Activated CD4-positive, alpha-beta memory T cell treated with anti-CD3 and anti-CD28 coated beads for 36 hours (primary cell): ENCODE measurements at regions not wholly inside any gene's neighbourhood (a gene's known extent, or its start where the extent isn't known, plus 50 kb on each side); places are given as distances from the start of the nearest gene placed in this dataset.
"Not testable (repeated sequence)": the region's sequence is repeated elsewhere in the genome, so short reads cannot be mapped to it uniquely, and the experiment has no call there.

Experiments
- CTCF ChIA-PET: fragments of 350-600 bp; sonication (Branson Sonifier 250); formaldehyde crosslinking; loops from one replicate; lab custom pipeline; 2021; ENCODE audit warnings: antibody characterized with exemption, inconsistent platforms; lab: Charles Lee
- POLR2A ChIA-PET: fragments of 350-600 bp; sonication (Branson Sonifier 250); formaldehyde crosslinking; loops from one replicate; lab custom pipeline; 2021; ENCODE audit warnings: antibody characterized with exemption; lab: Charles Lee
- DNase-seq: peaks from one replicate; pipeline ENCODE4 v3.0.0-alpha.2; 2020
- H3K27ac Mint-ChIP-seq: one replicate; pipeline ENCODE4 v1.8.0; 2021; ENCODE audit warnings: mixed read lengths
- H3K27me3 Mint-ChIP-seq: one replicate; pipeline ENCODE4 v1.8.0; 2021; ENCODE audit warnings: mixed read lengths
- H3K36me3 Mint-ChIP-seq: one replicate; pipeline ENCODE4 v1.8.0; 2021; ENCODE audit warnings: mixed read lengths
- H3K4me1 Mint-ChIP-seq: one replicate; pipeline ENCODE4 v1.8.0; 2021; ENCODE audit warnings: low read depth, mixed read lengths
- H3K4me3 Mint-ChIP-seq: one replicate; pipeline ENCODE4 v1.8.0; 2021; ENCODE audit warnings: mild to moderate bottlenecking, mixed read lengths
- H3K9me3 Mint-ChIP-seq: one replicate; pipeline ENCODE4 v1.8.0; 2021; ENCODE audit warnings: mixed read lengths
- intact Hi-C: fragments of 100-400 bp; cut with micrococcal nuclease; formaldehyde crosslinking; loops from one replicate; pipeline ENCODE4 v1.15.1; 2023

DNA sequence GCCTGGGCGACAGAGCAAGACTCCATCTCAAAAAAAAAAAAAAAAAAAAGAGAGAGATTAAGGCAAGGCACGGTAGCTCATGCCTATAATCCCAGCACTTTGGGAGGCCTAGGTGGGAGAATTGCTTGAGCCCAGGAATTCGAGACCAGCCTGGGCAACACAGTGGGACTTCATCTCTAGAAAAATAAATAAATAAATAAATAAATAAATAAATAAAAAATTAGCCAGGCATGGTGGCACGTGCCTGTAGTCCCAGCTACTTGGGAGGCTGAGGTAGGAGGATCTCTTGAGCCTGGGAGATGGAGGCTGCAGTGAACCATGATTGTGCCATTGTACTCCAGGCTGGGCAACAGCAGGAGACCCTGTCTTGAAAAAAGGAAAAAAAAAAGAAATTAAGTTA is 108.7 kb upstream of the GOLGA8J start:
- H3K36me3 Mint-ChIP-seq, H3K27ac Mint-ChIP-seq, DNase-seq, H3K4me1 Mint-ChIP-seq, POLR2A ChIA-PET, CTCF ChIA-PET, H3K9me3 Mint-ChIP-seq, intact Hi-C loops, H3K4me3 Mint-ChIP-seq: not testable (repeated sequence)
- peaks cover 29% of the 10 kb centered on the region for H3K27me3 Mint-ChIP-seq

DNA sequence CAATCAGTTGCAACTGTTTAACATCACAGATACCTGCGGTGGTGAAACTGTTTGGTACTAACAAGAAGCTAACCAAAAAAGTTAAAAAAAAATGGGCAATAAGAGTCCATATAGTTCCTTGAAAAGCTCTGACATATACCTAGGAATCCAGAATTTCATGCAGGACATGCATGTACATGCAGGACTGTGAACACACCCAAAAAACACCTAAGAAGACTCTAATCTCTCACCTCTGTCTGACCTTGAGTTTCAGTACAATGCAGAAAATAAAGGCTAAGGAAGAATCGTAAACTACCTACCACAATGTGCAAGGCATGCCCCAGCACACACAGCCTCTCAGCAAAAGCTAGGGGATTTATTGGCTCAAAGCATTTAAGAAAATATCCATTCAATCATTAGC is 110.7 kb upstream of the GOLGA8J start:
- Mint-ChIP-seq H3K4me3 (no peak overlapping the region), H3K9me3 (no peaks in the 10 kb centered on the region), H3K27me3 (peaks cover 38% of the 10 kb centered on the region), H3K36me3 (no peaks in the 10 kb centered on the region), H3K27ac (no peak overlapping the region), H3K4me1 (peaks cover 2% of the 10 kb centered on the region)
- intact Hi-C loops: no loop called here
- CTCF ChIA-PET: no interaction called here
- POLR2A ChIA-PET: no interaction called here
- no peak for DNase-seq

DNA sequence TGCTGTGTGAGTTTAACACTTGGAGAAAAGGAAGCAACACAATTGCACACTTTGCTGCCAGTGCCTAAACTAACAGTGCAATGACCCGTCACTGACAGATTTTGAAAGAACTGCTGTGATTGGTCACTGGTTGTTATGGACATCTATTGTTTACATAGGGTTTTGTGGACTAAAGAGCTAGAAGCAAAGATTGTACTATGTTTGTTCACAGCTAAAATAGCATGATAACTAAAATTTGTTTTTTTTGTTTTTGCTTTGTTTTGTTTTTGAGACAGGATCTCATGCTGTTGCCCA is 112.4 kb upstream of the GOLGA8J start:
- ChIA-PET CTCF (no interaction called here), POLR2A (no interaction called here)
- Mint-ChIP-seq H3K36me3 (no peaks in the 10 kb centered on the region), H3K27me3 (peaks cover 42% of the 10 kb centered on the region), H3K27ac (no peak overlapping the region), H3K4me3 (no peak overlapping the region), H3K4me1 (peaks cover 2% of the 10 kb centered on the region), H3K9me3 (no peaks in the 10 kb centered on the region)
- DNase-seq: no peak
- intact Hi-C loops: no loop called here

DNA sequence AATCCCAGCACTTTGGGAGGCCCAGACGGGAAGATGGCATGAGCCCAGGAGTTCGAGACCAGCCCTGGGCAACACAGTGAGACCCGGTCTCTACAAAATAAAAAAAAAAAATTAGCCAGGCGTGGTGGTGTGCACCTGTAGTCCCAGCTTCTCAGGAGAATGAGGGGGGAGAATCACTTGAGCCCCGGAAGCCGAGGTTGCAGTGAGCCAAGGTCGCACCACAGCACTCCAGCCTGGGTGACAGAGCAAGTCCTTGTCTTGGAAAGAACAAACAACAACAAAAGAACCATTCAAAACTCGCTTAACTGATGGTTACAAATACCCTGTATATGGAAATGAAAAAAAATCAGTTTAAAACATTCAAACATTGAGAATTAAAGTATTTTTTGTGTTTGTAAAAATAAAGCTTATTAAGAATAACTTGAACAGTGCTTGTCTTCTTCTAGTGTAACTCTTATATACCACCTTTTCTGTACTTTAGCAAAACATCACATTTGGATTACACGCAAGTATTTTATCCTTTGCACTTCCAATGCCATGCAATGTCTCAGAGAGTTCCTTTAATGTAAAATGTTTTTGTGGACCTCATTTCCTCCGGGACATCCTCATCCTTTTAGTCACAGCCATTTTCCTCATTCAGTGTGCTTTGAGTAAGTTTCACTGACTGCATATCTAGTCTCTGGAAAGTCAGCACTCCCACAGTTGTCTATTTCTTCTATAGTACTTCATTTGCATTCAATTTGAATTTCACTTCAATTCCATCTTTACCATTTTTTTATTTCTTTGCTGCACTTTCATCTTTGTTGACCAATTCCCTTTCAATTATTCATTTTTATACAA is 113.0 kb upstream of the GOLGA8J start:
- peaks cover 43% of the 10 kb centered on the region for H3K27me3 Mint-ChIP-seq
- ChIA-PET POLR2A (no interaction called here), CTCF (no interaction called here)
- H3K9me3 Mint-ChIP-seq: no peaks in the 10 kb centered on the region
- peaks cover 2% of the 10 kb centered on the region for H3K4me1 Mint-ChIP-seq
- no peak for DNase-seq
- H3K27ac Mint-ChIP-seq: no peak overlapping the region
- intact Hi-C loops: no loop called here
- no peak overlapping the region for H3K4me3 Mint-ChIP-seq
- no peaks in the 10 kb centered on the region for H3K36me3 Mint-ChIP-seq

DNA sequence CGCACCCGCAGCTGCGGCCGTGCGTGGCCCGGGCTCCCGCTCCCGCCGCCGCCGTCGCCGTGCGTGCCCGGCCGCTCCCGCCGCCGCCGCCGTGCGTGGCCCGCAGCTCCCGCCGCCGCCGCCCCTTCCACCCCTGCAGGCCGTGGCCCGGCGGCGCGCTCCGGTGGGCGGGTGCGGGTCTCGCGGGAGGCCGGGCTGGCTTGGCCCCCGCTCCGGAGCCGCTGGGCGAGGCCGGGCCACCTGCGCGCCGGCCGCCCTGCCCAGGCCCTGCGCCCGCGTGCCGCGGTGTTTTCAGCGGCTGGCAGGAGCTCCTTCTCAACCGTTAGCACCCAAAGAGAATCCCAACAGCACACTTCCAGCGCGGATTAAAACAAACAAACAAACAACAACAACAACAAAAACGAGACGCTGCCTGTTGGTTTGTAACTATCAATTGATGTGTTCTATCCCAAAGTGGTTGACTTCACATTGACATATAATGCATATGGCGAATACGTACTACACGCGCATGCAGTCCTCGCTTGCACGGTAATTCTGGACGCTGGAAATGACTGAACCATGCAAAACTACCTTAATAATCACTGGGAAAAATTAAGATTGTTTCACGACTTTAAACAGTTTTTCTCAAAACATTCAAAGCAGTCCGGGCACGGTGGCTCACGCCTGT is 113.7 kb upstream of the GOLGA8J start:
- ChIA-PET CTCF (no interaction called here), POLR2A (no interaction called here)
- Mint-ChIP-seq H3K9me3 (no peaks in the 10 kb centered on the region), H3K27ac (no peak overlapping the region), H3K36me3 (no peaks in the 10 kb centered on the region), H3K4me1 (peaks cover 2% of the 10 kb centered on the region), H3K27me3 (peaks cover 45% of the 10 kb centered on the region), H3K4me3 (no peak overlapping the region)
- intact Hi-C loops: no loop called here
- DNase-seq: no peak

DNA sequence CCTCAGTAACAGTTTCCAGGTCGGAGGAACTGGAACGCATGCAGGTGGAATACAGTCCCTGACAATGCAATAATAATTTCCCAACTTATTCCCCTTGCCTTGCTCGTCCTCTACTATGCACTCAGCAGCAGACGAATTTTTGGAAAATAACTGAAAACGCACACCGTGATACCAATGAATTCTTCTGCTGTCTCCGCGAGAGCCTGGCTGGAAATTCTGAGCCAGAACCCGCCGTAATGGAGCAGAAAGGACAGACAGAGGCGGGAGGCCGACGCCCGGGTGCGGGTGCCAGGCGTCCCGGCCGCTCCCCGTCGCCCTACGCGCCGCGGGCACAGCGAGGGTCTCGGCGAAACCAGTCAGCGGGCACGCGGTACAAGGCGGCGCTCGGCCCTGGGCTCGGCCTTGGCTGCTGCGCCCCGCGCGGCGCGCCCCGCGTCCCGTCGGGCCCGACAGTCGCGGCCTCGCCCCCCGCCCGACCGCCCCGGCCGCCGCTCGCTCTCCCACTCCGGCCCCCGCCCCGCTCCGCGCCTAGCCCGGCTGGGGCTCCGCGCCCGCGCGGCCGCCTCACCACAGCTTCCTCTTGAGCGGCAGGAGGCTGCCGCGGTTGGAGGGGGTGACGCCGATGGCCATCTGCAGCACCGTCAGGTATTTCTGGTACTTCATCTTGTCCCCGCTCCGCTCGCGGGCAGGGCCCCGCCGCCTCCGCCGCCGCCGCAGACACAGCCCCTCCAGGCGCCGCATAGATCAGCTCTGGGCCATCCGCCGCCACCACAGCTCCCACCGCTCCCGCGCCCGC is 114.5 kb upstream of the GOLGA8J start:
- H3K27ac Mint-ChIP-seq: no peak overlapping the region
- ChIA-PET POLR2A (no interaction called here), CTCF (no interaction called here)
- H3K27me3 Mint-ChIP-seq: peaks cover 46% of the 10 kb centered on the region
- H3K36me3 Mint-ChIP-seq: no peaks in the 10 kb centered on the region
- no peak for DNase-seq
- no peak overlapping the region for H3K4me3 Mint-ChIP-seq
- intact Hi-C loops: no loop called here
- no peaks in the 10 kb centered on the region for H3K9me3 Mint-ChIP-seq
- H3K4me1 Mint-ChIP-seq: peaks cover 2% of the 10 kb centered on the region

DNA sequence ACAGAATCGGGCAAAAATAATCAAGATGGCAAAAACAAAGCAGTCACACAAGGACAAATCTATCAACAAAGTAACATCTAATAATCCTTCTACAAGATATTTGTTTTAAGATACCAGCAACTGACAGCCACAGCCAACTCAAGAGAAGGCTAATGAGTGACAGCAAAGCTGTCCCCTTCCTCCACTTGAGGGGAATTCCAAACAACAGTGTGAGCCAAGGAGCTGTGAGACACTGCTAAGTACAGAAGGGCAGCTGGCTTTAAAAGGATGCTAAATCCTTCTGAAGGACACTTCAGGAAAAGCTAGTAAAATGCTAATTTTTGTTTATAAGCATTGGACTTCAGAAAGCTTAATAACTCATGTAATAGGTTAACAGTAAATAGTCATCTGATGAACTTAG is 120.3 kb upstream of the GOLGA8J start:
- DNase-seq: no peak
- Mint-ChIP-seq H3K4me1 (no peaks in the 10 kb centered on the region), H3K27me3 (peaks cover 30% of the 10 kb centered on the region), H3K36me3 (no peaks in the 10 kb centered on the region), H3K27ac (no peak overlapping the region), H3K9me3 (no peaks in the 10 kb centered on the region), H3K4me3 (no peak overlapping the region)
- ChIA-PET POLR2A (no interaction called here), CTCF (no interaction called here)
- intact Hi-C loops: no loop called here

DNA sequence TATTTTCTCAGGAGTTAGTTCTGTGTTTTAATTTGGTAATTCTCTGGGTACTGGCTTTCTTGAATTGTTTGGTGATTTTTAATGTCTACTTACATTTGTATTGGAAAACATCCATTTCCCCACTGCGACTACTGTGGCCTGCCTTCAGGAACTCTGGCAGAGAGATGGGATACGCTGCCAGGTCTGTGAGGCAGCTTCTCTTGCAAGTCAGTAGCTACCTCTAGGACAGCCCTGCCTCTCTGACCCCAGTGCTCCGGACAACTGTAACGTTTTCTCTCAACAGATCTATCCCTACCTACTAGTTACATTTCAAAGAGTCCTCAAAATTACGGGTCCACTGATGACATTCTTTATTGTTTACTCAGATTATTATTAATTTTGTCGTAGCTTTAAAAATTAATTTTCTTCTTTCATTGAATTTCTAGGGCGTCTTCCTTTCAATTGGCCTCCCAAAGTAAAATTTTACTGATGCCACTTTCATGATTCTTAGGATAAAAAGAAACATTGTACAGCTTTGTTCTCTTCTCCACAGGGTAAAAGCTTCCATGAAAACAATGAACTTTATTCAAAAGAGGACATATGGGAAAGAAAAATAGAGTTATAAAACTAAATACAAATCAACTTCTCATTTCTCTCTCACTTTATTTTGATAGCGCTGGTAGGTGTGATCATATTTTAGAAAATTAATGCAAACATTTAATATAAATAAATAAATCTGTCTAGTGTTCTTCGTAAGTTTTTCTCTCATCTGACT is 123.2 kb upstream of the GOLGA8J start:
- Mint-ChIP-seq H3K36me3 (no peaks in the 10 kb centered on the region), H3K27me3 (peaks cover 21% of the 10 kb centered on the region), H3K9me3 (no peaks in the 10 kb centered on the region), H3K27ac (no peak overlapping the region), H3K4me3 (no peak overlapping the region), H3K4me1 (no peaks in the 10 kb centered on the region)
- CTCF ChIA-PET: no interaction called here
- DNase-seq: no peak
- intact Hi-C loops: no loop called here
- POLR2A ChIA-PET: no interaction called here

DNA sequence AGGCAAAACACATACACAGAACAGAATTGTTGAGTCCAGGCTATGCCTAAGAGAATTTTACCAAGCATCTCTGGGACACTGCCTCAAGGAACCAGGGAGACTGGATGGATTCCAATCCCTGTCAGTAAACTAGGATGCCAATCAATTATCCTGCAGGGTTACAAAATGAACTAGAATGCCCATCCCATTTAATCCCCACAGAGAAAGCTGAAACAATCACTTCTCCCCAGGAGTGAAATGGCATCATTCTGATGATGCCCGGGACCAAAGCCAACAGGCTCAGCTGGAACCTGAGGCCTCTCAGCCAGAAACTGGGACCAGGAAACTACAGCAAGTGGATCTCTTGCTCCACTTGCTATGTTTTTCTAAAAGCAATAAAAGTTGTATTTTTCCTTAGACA is 130.0 kb upstream of the TJP1 start:
- Mint-ChIP-seq H3K27me3 (no peaks in the 10 kb centered on the region), H3K27ac (no peak overlapping the region), H3K9me3 (no peaks in the 10 kb centered on the region), H3K4me3 (no peak overlapping the region), H3K36me3 (no peaks in the 10 kb centered on the region), H3K4me1 (no peaks in the 10 kb centered on the region)
- DNase-seq: no peak
- ChIA-PET CTCF (no interaction called here), POLR2A (no interaction called here)
- intact Hi-C loops: no loop called here

DNA sequence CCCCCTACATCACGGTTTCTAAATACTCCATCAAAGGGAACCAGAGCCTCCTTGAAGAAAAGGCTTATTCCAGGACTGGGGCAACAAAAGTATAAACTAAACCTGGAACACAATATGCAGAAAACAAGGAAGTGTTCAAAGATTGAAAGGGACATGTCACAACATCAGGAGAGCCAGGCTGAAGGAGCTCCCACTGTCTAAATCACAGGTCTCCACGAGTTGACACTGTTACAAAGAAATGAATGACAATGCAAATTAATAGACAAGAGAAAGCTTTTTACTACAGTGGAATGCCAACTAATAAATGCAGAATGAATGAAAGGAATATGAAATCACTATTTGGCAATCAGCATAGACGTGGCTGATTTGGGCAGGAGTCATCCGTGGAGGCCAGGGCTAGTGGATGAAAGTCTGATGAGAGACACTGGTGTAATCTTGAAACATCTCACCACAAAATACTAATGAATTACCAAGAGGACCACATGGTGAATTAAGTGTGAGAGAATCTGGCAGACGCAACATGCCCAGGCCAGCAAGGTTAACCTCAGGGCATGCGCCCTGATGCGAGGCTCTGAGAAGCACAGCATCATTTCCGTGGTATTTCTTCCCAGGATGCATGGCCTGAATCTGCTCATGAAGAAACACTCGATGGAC is 123.8 kb upstream of the TJP1 start:
- no peaks in the 10 kb centered on the region for H3K36me3 Mint-ChIP-seq
- no peak for DNase-seq
- CTCF ChIA-PET: no interaction called here
- no peaks in the 10 kb centered on the region for H3K4me1 Mint-ChIP-seq
- H3K9me3 Mint-ChIP-seq: no peaks in the 10 kb centered on the region
- no peaks in the 10 kb centered on the region for H3K27me3 Mint-ChIP-seq
- intact Hi-C loops: no loop called here
- H3K4me3 Mint-ChIP-seq: no peak overlapping the region
- H3K27ac Mint-ChIP-seq: no peak overlapping the region
- POLR2A ChIA-PET: no interaction called here

DNA sequence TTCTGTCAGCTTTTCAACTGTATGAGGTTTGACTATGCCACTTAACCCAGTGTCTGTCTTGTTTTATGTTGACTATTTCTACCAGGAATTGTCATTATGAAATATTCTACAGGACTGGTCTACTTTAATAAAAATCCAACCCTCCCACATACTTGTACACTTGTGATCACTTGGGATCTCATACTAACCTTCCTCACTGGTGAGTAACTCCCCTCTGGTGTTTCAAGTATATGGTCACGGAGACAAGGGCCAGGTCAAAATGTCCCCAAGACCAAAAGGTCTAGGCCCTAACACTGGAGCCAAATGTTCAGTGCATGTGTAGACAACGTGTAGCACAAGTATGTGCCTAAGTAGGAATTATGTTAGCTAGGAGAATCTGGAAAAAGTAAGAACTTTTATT is 122.7 kb upstream of the TJP1 start:
- no peak overlapping the region for H3K27ac Mint-ChIP-seq
- H3K27me3 Mint-ChIP-seq: no peaks in the 10 kb centered on the region
- H3K36me3 Mint-ChIP-seq: no peaks in the 10 kb centered on the region
- no peaks in the 10 kb centered on the region for H3K9me3 Mint-ChIP-seq
- no peak for DNase-seq
- H3K4me1 Mint-ChIP-seq: no peaks in the 10 kb centered on the region
- CTCF ChIA-PET: no interaction called here
- intact Hi-C loops: no loop called here
- no peak overlapping the region for H3K4me3 Mint-ChIP-seq
- POLR2A ChIA-PET: no interaction called here

DNA sequence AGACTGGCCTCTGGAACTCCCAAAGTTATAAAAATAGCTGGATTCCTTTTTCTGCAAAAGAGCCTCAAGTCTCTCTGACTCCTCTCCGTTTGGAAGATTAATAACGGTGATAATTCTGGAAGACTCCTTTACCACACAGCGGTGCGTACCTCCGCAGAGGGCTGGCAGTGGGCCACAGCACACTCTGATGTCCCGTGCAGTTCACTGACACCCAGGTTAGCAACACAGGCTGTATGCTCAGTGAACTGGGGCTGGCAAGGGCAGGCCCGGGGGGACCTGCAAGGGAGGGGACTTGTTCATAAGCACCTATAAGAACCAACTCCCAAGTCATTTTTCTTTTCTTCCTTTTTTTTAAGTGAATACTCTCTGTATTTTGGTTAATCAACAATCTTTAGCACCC is 120.3 kb upstream of the TJP1 start:
- H3K9me3 Mint-ChIP-seq: no peaks in the 10 kb centered on the region
- no peaks in the 10 kb centered on the region for H3K36me3 Mint-ChIP-seq
- intact Hi-C loops: no loop called here
- no peak overlapping the region for H3K4me3 Mint-ChIP-seq
- POLR2A ChIA-PET: no interaction called here
- no peak for DNase-seq
- CTCF ChIA-PET: interaction anchor here (0.8 kb wide), 1 partner anchor 329 kb away, joined by 3 read pairs; no protein-coding TSS in a partner anchor
- H3K27me3 Mint-ChIP-seq: no peaks in the 10 kb centered on the region
- H3K27ac Mint-ChIP-seq: no peak overlapping the region
- no peaks in the 10 kb centered on the region for H3K4me1 Mint-ChIP-seq
